Vagina (tissue), 2 donors: ENCODE measurements at regions not wholly inside any gene's neighbourhood (a gene's known extent, or its start where the extent isn't known, plus 50 kb on each side); places are given as distances from the start of the nearest gene placed in this dataset.
"Not testable (repeated sequence)": the region's sequence is repeated elsewhere in the genome, so short reads cannot be mapped to it uniquely, and the experiment has no call there.

Source experiments
- DNase-seq, 2 donors: peaks; one replicate each; pipeline ENCODE4 v3.0.0-alpha.2; 2017; ENCODE audit errors: extremely low spot score in 2 of 2
- H3K27ac ChIP-seq: fragments of 200-600 bp; sonication (generic); one replicate; pipeline ENCODE4 v1.5.1; 2019
- H3K27me3 ChIP-seq: fragments of 200-600 bp; sonication (generic); one replicate; pipeline ENCODE4 v1.5.1; 2019
- H3K36me3 ChIP-seq, 2 donors: fragments of 200-600 bp; sonication (generic); one replicate each; pipeline ENCODE4 v1.5.1; 2017 to 2019
- H3K4me1 ChIP-seq: fragments of 200-600 bp; sonication (generic); one replicate; pipeline ENCODE4 v1.5.1; 2019
- H3K4me3 ChIP-seq, 2 donors: fragments of 200-600 bp; sonication (generic); 1 replicate in 1 of 2; 2 replicates in 1 of 2; pipeline ENCODE4 v1.5.1; 2016 to 2019
- H3K9me3 ChIP-seq: fragments of 200-600 bp; sonication (generic); one replicate; pipeline ENCODE4 v1.5.1; 2019
- CTCF ChIP-seq, 3 experiments: fragments of 450-650 bp in 2 of 3; fragments of 200-600 bp in 1 of 3; sonication (generic) in 1 of 3; IDR thresholded peaks; one replicate each; pipeline ENCODE4 v1.5.1; 2017 to 2019; ENCODE audit warnings: antibody characterized with exemption in 3 of 3, mild to moderate bottlenecking in 2 of 3, moderate library complexity in 2 of 3
- POLR2A ChIP-seq, 2 donors: fragments of 450-650 bp; IDR thresholded peaks; one replicate each; pipeline ENCODE4 v1.6.1; 2017; ENCODE audit warnings: antibody characterized with exemption in 2 of 2, mild to moderate bottlenecking in 2 of 2, moderate library complexity in 2 of 2
- POLR2AphosphoS5 ChIP-seq, 2 donors: sonication (generic); formaldehyde crosslinking; IDR thresholded peaks; one replicate each; pipeline ENCODE4 v1.9.0; 2017; ENCODE audit warnings: antibody characterized with exemption in 2 of 2, mild to moderate bottlenecking in 2 of 2, low read depth in 1 of 2; ENCODE audit not compliant: insufficient read depth in 1 of 2
- intact Hi-C: fragments of 100-400 bp; cut with DNase I; formaldehyde crosslinking; loops from one replicate; pipeline ENCODE4 v1.15.1; 2023

GRCh38 chr7:101724957-101725356 is 92.5 kb upstream of the CUX1 start:
- TF ChIP-seq POLR2AphosphoS5 (IDR thresholded peaks at IDR 0.05; ENCODE audit: insufficient read depth in 1 of 2, low read depth in 1 of 2) (no peak), CTCF (IDR thresholded peaks at IDR 0.05) (no peak), POLR2A (IDR thresholded peaks at IDR 0.05) (no peak)
- Histone ChIP-seq H3K27ac (no peak overlapping the region), H3K4me1 (no peaks in the 10 kb centered on the region), H3K4me3 (no peak overlapping the region), H3K27me3 (no peaks in the 10 kb centered on the region), H3K36me3 (no peaks in the 10 kb centered on the region), H3K9me3 (no peaks in the 10 kb centered on the region)
- DNase-seq: no peak
- intact Hi-C loops: no loop called here

- H3K4me1 ChIP-seq: no peaks in the 10 kb centered on the region
- TF ChIP-seq CTCF (IDR thresholded peaks at IDR 0.05): no peak
- TF ChIP-seq POLR2A (IDR thresholded peaks at IDR 0.05): no peak
- no peak for TF ChIP-seq POLR2AphosphoS5 (IDR thresholded peaks at IDR 0.05; ENCODE audit: insufficient read depth in 1 of 2, low read depth in 1 of 2)
- H3K4me3 ChIP-seq: no peak overlapping the region
- H3K27ac ChIP-seq: no peak overlapping the region
- intact Hi-C loops: no loop called here
- no peaks in the 10 kb centered on the region for H3K27me3 ChIP-seq
- H3K36me3 ChIP-seq: no peaks in the 10 kb centered on the region
- DNase-seq: no peak
- no peaks in the 10 kb centered on the region for H3K9me3 ChIP-seq
These were observed 91.5 kb upstream of the CUX1 start for GRCh38 chr7:101725921-101726320.

DNA sequence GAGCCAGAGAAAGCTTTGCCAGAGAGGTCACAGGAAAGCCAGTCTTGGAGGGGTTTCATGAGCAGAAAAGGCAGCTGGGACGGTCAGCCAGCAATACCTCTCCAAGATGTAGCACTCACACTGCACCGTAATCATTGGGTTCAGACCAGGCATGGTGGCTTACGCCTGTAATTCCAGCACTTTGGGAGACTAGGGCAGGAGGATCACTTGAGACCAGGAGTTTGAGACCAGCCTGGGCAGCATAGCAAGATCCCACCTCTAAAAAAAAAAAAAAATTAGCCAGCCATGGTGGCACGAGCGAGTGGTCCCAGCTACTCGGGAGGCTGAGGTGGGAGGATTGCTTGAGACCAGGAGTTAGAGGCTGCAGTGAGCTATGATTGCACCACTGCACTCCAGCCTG is 90.2 kb upstream of the CUX1 start:
- Histone ChIP-seq H3K9me3 (no peaks in the 10 kb centered on the region), H3K4me1 (no peaks in the 10 kb centered on the region), H3K4me3 (no peak overlapping the region), H3K27me3 (no peaks in the 10 kb centered on the region), H3K36me3 (no peaks in the 10 kb centered on the region), H3K27ac (no peak overlapping the region)
- no peak for DNase-seq
- no peak for TF ChIP-seq POLR2A (IDR thresholded peaks at IDR 0.05)
- TF ChIP-seq CTCF (IDR thresholded peaks at IDR 0.05): no peak
- no peak for TF ChIP-seq POLR2AphosphoS5 (IDR thresholded peaks at IDR 0.05; ENCODE audit: insufficient read depth in 1 of 2, low read depth in 1 of 2)
- intact Hi-C loops: no loop called here

- intact Hi-C loops: no loop called here
- H3K27me3 ChIP-seq: no peaks in the 10 kb centered on the region
- peaks cover 3% of the 10 kb centered on the region for H3K4me1 ChIP-seq
- no peaks in the 10 kb centered on the region for H3K36me3 ChIP-seq
- no peak overlapping the region for H3K27ac ChIP-seq
- no peak overlapping the region for H3K4me3 ChIP-seq
- no peaks in the 10 kb centered on the region for H3K9me3 ChIP-seq
- TF ChIP-seq CTCF (IDR thresholded peaks at IDR 0.05): no peak
- no peak for TF ChIP-seq POLR2A (IDR thresholded peaks at IDR 0.05)
- TF ChIP-seq POLR2AphosphoS5 (IDR thresholded peaks at IDR 0.05; ENCODE audit: insufficient read depth in 1 of 2, low read depth in 1 of 2): no peak
- no peak for DNase-seq
These were observed 89.3 kb upstream of the CUX1 start for GRCh38 chr7:101728128-101728527.

GRCh38 chr7:101728873-101729240 is 88.6 kb upstream of the CUX1 start:
- peaks cover 11% of the 10 kb centered on the region for H3K4me1 ChIP-seq
- intact Hi-C loops, H3K4me3 ChIP-seq, H3K36me3 ChIP-seq, H3K27me3 ChIP-seq, H3K9me3 ChIP-seq, H3K27ac ChIP-seq, DNase-seq: not testable (repeated sequence)
